NCI-H82 (cell line): ENCODE measurements at regions not wholly inside any gene's neighbourhood (a gene's known extent, or its start where the extent isn't known, plus 50 kb on each side); places are given as distances from the start of the nearest gene placed in this dataset.

Experiments
- DNase-seq: peaks from one replicate; lab custom pipeline; 2025; lab: John Stamatoyannopoulos, UW

- no peak for DNase-seq
Measured at GRCh38 chr3:46113608-46114007, 86.3 kb upstream of the XCR1 start.

DNA sequence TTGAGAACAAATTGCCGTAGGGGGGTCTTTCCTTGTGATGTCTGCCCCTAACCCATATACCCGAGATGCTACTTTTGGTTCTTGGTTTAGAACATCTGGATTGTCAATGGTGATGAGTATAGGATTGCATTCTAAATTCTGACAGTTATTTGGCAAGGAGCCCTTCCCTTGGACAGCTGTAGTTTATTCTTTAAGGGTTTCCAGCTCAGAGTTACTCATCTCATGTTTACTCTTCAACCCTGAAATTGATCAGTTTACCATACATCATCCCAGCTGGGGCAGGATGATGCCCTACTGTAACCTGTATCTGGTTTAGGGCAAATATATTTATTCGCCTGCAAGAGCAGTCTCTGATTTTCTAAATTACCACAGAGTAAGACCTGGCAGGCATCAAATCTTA lies 85.7 kb upstream of the XCR1 start:
- DNase-seq = no peak

- no peak for DNase-seq
Measured at GRCh38 chr3:46112296-46112695, 85.0 kb upstream of the XCR1 start.

- DNase-seq = peak; percentile 0
Measured at GRCh38 chr3:46110701-46111493, 83.6 kb upstream of the XCR1 start.

- DNase-seq = no peak
Measured at GRCh38 chr3:46107682-46108081, 80.4 kb upstream of the XCR1 start.

- DNase-seq = no peak
Measured at GRCh38 chr3:46105306-46105919, 78.1 kb upstream of the XCR1 start.

DNA sequence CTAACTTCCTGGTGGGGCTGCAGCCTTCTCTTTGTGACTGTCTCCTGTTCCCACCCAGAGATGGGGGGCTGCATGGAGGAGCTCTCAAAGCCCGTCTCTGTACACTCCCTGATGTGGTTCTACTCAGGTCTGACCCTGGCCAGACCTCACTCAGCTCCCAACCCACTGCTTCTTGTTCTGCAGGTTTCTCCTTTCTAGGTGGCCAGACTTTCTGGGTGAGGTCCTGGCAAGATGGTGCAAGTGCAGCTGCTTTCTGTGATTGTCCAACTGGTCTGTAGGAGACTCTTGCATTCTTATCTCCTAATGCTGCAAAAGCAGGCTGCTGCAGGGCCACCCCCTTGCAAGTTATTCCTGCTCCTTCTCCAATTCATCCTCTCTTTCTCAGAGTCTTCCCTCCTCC lies 77.4 kb upstream of the XCR1 start:
- no peak for DNase-seq

- DNase-seq = no peak
Measured at GRCh38 chr3:46102780-46103130, 75.5 kb upstream of the XCR1 start.

GRCh38 chr3:46102059-46102779 lies 74.9 kb upstream of the XCR1 start:
- no peak for DNase-seq

DNA sequence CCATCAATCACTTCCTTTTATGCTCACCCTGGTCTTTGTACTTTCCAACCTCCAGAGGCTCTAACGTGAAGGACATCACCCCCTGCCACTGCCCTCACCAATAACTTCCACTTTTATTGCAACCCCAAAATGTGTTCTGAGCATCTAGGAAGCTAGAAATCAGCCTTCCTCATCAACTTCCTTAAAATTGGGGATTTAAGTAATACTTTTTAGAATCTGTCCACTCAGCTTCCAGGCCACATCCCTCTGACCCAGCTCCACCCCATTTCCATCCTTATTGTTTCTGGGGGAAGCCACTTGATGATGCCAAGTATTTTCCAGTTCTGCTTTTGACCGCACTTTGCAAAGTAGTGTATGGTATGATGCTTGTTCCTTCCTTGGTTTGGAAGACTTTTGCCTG lies 73.5 kb upstream of the XCR1 start:
- no peak for DNase-seq

- DNase-seq = no peak
Measured at GRCh38 chr3:46098319-46098761, 71.1 kb upstream of the XCR1 start.

DNA sequence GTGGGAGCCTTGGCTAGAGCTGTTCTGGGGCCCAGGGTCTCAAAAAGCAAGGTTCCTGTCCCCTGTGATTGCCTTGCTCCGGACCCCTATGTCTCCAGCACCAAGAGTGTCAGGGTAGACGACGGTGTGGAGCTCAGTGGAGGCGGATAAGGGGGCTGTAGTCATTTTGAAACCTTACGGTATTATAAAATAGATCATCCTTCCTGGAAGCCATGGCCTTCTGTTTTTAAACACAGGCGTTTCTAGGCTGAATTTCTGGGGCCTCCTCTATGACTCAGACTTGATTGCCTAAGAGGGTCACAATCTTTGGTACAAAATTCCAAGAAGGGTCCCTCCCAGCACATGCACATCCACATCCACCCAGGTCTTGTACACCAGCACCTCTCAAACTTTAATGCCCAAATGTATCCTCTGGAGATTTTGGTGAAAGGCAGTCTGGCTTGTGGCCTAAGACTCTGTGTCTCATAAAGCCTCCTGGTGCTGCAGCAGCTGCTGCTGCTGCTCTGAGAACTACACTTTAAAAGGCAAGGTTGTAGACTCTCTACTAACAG lies 70.5 kb upstream of the XCR1 start:
- DNase-seq = no peak

DNA sequence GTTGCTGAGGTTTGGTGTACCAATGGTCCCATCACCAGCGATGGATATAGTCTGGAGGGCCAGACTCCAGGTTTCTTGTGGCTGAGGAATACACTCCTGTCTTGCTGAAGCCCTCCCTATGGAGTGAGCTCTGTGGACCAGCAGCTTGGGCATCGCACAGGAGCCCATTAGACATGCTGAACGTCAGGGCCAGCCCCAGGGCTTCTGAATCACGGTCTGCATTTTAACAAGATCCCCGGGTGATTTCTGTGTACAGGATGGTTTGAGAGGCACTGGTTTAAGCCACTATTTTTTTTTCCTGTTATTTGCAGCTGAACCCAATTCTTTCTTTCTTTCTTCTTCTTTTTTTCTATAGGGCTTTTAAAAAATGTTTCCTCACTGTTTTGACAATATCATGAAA lies 69.5 kb upstream of the XCR1 start:
- DNase-seq = no peak

DNA sequence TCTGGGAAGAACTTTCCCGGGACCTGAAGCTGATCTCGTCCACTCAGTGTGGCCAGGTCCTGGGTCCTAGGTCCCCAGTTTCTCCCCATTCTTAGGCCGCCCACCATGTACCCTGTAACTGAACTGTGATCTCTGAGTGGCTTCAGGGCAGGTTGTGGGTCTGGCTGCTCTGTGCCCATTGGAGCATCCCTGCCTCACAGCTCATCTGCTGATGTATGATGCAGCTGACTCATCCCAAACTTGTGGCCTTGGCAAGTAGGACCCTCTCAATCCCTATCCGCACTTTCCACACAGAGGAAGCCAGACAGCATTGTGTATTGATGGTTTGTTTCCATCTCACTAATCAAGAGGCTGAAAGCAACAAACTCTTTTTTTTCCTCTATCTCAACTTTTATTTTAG lies 69.1 kb upstream of the XCR1 start:
- no peak for DNase-seq

GRCh38 chr3:46095307-46095706 lies 68.0 kb upstream of the XCR1 start:
- no peak for DNase-seq

DNA sequence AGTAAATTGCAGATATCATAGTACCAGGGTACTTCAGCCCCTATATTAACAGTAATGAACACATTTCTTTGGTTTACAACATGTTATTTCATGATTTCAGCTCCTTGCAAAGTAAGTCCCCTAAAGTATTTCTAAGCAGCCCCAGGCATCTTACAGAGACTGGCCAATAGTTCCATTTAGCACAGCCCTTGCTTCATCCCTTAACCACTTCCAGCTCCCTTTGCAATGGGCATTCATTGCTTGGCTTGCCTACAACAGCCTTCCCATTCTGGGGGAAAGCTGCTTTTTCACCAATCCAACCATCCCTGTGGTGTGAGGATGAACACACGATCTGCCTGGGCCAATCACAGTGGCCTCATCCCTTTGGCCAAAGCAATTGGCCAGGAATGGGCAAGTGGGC lies 67.2 kb upstream of the XCR1 start:
- no peak for DNase-seq

- no peak for DNase-seq
Measured at GRCh38 chr3:46093966-46094365, 66.7 kb upstream of the XCR1 start.

- no peak for DNase-seq
Measured at GRCh38 chr3:46093327-46093942, 66.2 kb upstream of the XCR1 start.

GRCh38 chr3:46092702-46093080 lies 65.4 kb upstream of the XCR1 start:
- DNase-seq = no peak

DNA sequence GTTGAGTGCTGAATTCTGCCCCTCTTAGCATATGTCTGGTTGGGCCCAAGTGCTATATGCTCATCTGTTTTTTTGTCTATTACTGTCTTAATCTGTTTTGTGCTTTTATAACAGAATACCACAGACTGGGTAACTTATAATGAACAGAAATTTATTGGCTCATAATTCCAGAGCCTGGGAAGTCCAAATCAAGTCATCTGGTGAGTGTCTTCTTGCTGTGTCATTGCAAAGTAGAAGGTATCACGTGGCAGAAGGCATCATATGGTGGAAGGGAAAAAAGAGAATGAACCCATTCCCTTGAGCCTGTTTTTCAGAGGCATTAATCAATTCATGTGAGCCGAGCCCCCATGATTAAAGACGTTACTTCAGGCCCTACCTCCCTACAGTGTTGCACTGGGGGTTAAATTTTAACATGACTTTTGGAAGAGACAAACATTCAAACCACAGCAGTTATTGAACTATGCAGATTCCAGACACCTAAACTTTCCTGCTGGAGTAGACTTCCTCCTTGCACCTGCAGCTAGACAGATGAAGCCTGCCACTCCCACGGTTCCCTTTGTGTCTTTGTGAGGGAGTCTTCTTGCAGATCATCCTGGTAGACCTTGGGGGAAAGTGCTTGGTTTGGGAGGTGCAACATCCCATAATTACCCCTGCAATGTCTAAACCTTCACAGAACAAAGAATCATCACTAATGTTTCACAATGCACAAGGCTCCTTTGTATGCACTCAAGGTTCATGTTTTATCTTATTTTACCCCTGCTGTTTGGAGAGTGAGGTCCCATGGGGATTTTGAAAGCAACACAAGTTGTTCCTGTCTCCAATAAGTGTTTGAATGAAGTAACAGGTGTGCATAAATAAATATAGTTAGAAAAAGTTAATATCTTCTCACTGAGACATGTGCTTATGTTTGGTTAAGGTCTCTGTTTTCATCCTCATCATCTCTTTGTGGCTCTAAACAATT lies 64.7 kb upstream of the XCR1 start:
- no peak for DNase-seq

GRCh38 chr3:46091046-46091445 lies 63.8 kb upstream of the XCR1 start:
- DNase-seq = no peak
